HCT116 (cell line): ENCODE measurements at regions not wholly inside any gene's neighbourhood (a gene's known extent, or its start where the extent isn't known, plus 50 kb on each side); places are given as distances from the start of the nearest gene placed in this dataset.

Experiments
- CEBPB ChIP-seq: IDR thresholded peaks from 2 replicates; pipeline ENCODE4 v1.6.1; 2012; ENCODE audit warnings: low read depth
- EGR1 ChIP-seq: IDR thresholded peaks from 2 replicates; pipeline ENCODE4 v1.6.1; 2012; ENCODE audit warnings: low read depth
- EZH2 ChIP-seq: fragments of 200-600 bp; sonication (generic); IDR thresholded peaks from 2 replicates; pipeline ENCODE4 v1.6.1; 2017; ENCODE audit warnings: antibody characterized with exemption, mixed run types
- EZH2phosphoT487 ChIP-seq: fragments of 200-600 bp; IDR thresholded peaks from 2 replicates; pipeline ENCODE4 v1.6.1; 2018; ENCODE audit warnings: antibody characterized with exemption, borderline replicate concordance
- FOSL1 ChIP-seq: IDR thresholded peaks from 2 replicates; pipeline ENCODE4 v1.6.1; 2012; ENCODE audit warnings: low read depth
- POLR2A ChIP-seq: IDR thresholded peaks from 2 replicates; pipeline ENCODE4 v1.7.0; 2011; ENCODE audit warnings: borderline replicate concordance; ENCODE audit not compliant: insufficient read depth, insufficient read length; ENCODE audit errors: extremely low read depth
- POLR2AphosphoS5 ChIP-seq: IDR thresholded peaks from 2 replicates; pipeline ENCODE4 v1.6.1; 2011; ENCODE audit warnings: mild to moderate bottlenecking, low read depth, low read length, moderate library complexity
- SIN3A ChIP-seq: IDR thresholded peaks from 2 replicates; pipeline ENCODE4 v1.6.1; 2012; ENCODE audit warnings: low read depth
- YY1 ChIP-seq: IDR thresholded peaks from 2 replicates; pipeline ENCODE4 v1.6.1; 2011; ENCODE audit warnings: low read length, low read depth, moderate library complexity, mild to moderate bottlenecking; ENCODE audit not compliant: insufficient replicate concordance; ENCODE audit errors: extremely low read depth
- TF ChIP-seq, protein P1 (sequence below), 3 experiments: fragments of 200-600 bp in 1 of 3; sonication (generic) in 1 of 3; IDR thresholded peaks in 2 of 3; conservative IDR thresholded peaks in 1 of 3; 2 replicates each; pipeline ENCODE4 v1.5.1; 2012 to 2017; ENCODE audit warnings: low read depth in 2 of 3, low read length in 2 of 3, antibody characterized with exemption in 1 of 3, borderline replicate concordance in 1 of 3, control low read depth in 1 of 3, mild to moderate bottlenecking in 1 of 3, mixed read lengths in 1 of 3, mixed run types in 1 of 3, moderate library complexity in 1 of 3; ENCODE audit not compliant: insufficient read depth in 1 of 3
- TF ChIP-seq, protein P2 (sequence below): IDR thresholded peaks from 2 replicates; pipeline ENCODE4 v1.6.1; 2012
- TF ChIP-seq, protein P3 (sequence below): IDR thresholded peaks from 2 replicates; pipeline ENCODE4 v1.6.1; 2012
- TF ChIP-seq, protein P4 (sequence below): IDR thresholded peaks from 2 replicates; pipeline ENCODE4 v1.6.1; 2012; ENCODE audit warnings: low read depth

DNA sequence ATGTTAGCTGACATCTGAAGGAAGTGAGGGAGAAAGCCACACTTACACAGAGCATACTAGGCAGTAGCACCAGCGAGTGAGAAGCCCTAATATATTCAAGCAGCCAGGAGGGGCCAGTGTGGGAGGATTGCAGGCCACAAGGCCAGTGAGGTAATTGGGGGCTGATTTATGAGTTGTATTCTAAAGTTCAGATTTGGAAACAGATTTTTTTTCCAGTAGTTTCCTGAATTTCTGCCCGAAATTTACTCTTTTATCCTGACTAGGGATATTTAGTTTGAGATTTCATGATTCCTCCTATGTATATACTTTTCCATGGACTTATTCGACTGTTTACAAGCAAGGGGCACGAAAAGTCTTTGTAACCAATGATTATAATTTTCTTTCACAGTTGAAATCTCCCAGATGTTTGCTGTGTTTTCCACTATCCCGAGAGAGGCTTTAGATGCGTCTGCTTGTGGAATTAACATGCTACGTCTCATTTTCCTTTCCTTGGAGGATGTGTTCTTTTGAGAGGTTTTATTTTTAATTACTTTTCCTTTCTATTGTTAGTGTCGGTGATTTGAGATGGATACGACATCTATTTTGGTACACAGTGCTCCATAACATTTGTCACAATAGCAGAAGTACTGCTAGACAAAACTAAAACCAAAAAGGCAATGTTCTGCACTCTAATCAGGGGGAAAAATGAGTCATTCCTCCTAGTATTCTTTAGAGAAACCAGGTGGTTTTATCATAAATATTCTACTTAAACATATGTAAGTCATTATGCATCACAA is 356.3 kb upstream of the HSF2 start:
- TF ChIP-seq, protein P1, sequence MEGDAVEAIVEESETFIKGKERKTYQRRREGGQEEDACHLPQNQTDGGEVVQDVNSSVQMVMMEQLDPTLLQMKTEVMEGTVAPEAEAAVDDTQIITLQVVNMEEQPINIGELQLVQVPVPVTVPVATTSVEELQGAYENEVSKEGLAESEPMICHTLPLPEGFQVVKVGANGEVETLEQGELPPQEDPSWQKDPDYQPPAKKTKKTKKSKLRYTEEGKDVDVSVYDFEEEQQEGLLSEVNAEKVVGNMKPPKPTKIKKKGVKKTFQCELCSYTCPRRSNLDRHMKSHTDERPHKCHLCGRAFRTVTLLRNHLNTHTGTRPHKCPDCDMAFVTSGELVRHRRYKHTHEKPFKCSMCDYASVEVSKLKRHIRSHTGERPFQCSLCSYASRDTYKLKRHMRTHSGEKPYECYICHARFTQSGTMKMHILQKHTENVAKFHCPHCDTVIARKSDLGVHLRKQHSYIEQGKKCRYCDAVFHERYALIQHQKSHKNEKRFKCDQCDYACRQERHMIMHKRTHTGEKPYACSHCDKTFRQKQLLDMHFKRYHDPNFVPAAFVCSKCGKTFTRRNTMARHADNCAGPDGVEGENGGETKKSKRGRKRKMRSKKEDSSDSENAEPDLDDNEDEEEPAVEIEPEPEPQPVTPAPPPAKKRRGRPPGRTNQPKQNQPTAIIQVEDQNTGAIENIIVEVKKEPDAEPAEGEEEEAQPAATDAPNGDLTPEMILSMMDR (IDR thresholded peaks at IDR 0.05 in 2 of 3, conservative IDR thresholded peaks at IDR 0.05 in 1 of 3; ENCODE audit: borderline replicate concordance in 1 of 3, insufficient read depth in 1 of 3, low read depth in 2 of 3, low read length in 2 of 3): no peak
- TF ChIP-seq, protein P2, sequence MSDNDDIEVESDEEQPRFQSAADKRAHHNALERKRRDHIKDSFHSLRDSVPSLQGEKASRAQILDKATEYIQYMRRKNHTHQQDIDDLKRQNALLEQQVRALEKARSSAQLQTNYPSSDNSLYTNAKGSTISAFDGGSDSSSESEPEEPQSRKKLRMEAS: no peak
- TF ChIP-seq FOSL1 (no peak), SIN3A (no peak), EZH2 (no peak), POLR2AphosphoS5 (no peak), POLR2A (no peak), EZH2phosphoT487 (no peak), YY1 (no peak), EGR1 (no peak), CEBPB (no peak)
- TF ChIP-seq, protein P3, sequence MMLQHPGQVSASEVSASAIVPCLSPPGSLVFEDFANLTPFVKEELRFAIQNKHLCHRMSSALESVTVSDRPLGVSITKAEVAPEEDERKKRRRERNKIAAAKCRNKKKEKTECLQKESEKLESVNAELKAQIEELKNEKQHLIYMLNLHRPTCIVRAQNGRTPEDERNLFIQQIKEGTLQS: no peak
- TF ChIP-seq, protein P4, sequence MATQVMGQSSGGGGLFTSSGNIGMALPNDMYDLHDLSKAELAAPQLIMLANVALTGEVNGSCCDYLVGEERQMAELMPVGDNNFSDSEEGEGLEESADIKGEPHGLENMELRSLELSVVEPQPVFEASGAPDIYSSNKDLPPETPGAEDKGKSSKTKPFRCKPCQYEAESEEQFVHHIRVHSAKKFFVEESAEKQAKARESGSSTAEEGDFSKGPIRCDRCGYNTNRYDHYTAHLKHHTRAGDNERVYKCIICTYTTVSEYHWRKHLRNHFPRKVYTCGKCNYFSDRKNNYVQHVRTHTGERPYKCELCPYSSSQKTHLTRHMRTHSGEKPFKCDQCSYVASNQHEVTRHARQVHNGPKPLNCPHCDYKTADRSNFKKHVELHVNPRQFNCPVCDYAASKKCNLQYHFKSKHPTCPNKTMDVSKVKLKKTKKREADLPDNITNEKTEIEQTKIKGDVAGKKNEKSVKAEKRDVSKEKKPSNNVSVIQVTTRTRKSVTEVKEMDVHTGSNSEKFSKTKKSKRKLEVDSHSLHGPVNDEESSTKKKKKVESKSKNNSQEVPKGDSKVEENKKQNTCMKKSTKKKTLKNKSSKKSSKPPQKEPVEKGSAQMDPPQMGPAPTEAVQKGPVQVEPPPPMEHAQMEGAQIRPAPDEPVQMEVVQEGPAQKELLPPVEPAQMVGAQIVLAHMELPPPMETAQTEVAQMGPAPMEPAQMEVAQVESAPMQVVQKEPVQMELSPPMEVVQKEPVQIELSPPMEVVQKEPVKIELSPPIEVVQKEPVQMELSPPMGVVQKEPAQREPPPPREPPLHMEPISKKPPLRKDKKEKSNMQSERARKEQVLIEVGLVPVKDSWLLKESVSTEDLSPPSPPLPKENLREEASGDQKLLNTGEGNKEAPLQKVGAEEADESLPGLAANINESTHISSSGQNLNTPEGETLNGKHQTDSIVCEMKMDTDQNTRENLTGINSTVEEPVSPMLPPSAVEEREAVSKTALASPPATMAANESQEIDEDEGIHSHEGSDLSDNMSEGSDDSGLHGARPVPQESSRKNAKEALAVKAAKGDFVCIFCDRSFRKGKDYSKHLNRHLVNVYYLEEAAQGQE: no peak
